ENCODE measurements at regions not wholly inside any gene's neighbourhood (a gene's known extent, or its start where the extent isn't known, plus 50 kb on each side); places are given as distances from the start of the nearest gene placed in this dataset.

DNA sequence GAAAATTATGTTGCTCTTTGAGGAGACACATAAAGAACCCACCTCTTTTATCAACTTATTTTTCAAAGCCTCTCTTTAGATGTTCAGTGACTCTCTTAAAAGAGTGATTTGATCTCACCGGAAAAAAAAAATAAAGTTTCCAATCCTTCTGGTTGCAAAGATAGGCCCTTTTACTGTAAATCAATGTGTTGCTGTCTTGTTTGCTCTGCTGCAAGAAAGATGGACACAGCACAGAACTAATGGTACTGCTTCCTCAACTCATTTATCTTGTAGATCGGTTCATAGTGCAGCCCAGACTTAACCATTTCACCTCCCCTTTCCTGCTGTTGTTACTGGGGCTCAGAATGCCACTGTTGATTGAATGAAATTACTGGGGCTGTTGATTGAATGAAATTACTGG is 388.9 kb upstream of the KLF12 start:
- intact Hi-C loops (cut with DNase I), result no loop called here
- ATAC-seq (no peak), DNase-seq (no peak)

DNA sequence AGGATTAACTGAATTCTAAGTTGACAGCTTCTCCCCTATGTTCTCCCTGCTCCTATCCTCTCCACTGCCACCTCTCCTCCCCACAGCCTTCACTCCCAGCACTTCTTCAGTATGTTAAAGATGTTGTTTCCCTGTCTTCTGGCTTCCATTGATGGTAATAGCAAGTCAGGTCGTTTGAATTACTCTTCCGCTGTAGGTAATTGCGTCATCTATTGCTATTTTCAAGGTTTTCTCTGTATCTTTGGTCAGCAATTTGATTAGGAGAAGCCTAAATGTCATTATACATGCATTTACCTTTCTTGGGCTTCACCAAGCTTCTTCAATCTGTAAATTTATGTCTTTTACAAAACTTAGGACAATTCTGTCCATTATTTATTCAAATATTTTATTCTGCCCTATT is 377.3 kb upstream of the KLF12 start:
- no peak for ATAC-seq
- intact Hi-C loops (cut with DNase I), result no loop called here
- no peak for DNase-seq

DNA sequence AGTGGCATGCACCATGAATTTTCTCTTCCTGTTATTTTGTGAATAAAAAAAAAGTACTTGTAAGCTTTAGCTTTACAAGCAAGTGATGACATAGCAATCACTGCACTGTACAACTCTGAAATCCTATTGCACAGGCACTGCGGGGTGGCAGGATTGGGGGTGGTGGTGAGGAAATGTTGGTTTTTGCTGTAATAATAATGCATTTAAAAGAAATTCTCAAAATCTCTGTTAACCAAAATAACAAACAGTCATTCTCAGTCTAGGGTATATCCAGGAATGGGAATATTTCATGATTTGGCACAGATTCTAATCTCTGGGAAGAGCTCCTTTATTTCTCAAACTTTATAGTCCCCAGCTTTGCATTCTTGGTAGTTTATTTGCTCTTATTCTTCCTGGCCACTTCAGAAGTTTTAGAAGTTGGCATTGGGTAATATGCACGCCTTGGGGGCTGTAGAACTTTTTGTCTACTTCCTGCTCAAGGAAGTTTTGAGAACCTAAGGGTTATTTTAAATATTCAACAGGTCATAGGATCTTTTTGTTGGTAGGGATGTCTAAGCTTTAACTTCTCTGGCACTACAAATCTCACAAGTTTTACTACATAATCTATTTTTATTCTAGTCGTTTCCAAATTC is 353.0 kb upstream of the KLF12 start:
- intact Hi-C loops (cut with DNase I), result no loop called here
- ATAC-seq (no peak), DNase-seq (no peak)

DNA sequence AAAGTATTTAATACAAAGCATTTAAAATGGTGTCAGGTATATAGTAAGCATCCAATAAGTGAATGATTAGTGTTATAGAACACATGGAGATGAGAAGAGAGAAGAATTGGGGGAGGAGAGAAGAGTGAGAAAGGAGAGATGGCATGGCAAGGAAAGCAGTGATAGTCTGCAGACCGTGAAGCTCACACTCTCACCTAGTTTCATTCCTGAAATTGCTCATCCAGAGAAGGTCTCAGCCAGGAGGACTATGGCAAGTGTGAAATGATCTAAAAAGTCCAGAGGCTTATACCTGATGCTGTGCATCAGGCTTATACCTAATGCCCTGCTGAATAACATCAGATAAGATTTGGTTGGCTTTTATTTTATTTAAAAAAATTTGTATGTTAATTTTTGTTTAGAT is 351.6 kb upstream of the KLF12 start:
- ATAC-seq, result no peak
- intact Hi-C loops (cut with DNase I), result no loop called here
- no peak for DNase-seq

DNA sequence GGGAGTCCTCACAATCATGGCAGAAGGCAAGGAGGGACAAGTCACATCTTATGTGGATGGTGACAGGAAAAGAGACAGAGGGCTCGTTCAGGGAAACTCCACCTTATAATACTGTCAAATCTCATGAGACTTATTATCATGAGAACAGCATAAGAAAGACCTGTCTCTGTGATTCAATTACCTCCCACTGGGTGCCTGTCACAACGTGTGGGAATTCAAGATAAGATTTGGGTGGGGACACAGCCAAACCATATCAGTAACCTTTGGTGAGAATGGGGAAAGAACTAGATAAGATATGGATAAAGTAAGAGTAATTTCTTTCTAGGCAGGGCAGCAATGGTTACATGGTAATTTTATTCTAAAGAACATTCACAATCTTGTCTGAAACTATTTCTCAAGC is 344.9 kb upstream of the KLF12 start:
- intact Hi-C loops (cut with DNase I), result no loop called here
- ATAC-seq (no peak), DNase-seq (no peak)

DNA sequence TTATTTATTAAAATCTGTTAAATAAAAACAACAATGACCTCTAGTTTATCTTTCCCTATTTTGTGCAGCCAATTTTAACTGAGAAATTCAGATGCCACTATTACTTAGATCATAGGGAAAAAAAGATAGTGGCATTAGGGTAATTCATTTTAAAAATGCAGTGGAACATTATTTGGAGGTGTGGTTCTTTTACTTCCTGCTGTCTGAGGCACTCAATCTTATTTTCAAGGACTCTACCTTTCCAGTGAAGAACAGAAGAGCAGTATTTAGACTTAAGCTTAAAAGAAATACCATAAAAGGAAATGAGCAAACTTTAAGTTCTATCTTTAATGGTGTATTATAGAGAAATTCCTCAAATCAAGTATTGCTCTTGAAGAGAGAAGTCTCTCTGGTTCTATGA is 342.6 kb upstream of the KLF12 start:
- intact Hi-C loops (cut with DNase I), result no loop called here
- DNase-seq (no peak), ATAC-seq (no peak)

DNA sequence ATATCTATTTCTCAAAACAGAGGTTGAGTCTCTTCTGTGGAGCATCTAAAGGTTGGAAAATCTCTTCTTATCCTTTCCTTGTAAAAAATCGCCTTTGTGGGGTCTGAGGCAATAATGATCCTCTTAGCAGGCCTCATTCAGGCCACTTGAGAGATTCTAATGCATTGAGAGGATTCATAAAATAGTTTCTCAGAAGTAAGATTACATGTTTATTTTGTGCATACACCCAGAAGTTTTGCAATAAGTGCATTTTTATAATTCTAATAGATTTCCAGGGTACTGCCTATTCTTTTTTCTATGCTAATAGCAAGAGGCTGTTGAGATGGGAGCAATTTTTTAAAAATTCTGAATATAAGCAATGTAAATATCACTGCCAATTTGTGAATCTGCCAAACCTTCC is 342.2 kb upstream of the KLF12 start:
- DNase-seq (no peak), ATAC-seq (no peak)
- intact Hi-C loops (cut with DNase I), result no loop called here

DNA sequence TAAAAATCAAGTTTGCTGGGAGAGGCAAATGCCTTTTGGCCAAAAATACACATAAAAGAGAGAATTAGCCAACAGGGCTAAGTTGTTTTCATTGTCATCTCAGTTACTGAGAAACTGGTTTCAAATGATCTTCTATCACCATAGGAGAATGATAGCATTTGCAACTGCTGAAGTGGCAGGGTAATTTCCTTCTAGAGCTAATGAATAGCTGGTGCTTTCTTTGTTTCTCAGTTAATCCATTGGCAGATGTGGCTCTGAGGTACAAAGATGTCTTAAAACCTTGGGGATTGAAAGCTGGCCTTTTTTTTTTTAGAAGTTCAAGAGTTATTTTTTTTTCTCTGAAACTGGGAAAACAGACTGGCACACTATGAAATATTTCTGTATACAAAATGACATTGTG is 332.7 kb upstream of the KLF12 start:
- no peak for ATAC-seq
- DNase-seq, result no peak
- intact Hi-C loops (cut with DNase I), result no loop called here

DNA sequence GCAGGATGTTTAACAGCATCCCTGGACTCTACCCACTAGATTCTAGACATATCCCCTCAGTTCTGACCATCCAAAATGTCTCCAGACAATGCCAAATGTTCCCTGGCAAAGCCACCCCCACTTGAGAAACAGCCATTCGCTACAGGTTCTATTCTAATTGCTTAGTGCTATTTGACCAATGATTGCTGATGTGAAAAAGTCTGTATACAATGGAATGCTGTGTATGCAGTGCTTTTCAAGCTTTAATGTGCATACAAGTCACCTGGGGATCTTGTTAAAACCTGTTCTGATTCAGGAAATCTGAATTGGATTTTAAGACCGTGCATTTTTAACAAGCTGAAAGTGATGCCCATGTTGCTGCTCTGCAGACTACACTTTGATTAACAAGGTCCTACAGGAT is 331.8 kb upstream of the KLF12 start:
- DNase-seq (no peak), ATAC-seq (no peak)
- intact Hi-C loops (cut with DNase I), result no loop called here

DNA sequence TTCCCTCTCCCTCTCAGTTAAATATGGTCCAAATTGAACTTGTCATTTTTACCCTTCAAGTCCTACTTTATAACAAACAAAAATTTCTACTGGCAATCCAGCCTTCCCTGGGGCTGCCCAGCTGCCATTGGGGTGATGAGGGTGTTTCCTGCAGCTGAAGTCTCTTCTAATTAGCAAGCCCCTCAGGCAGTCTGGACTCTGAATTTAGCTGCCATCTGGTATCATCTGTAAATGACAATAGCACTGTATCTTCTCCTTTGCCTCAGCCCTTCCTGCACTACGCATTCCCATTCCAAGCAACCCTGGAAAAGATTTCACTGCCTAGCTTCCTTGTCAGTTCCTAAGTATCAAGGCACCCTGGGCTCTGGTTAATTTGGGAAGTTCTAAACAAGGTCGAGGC is 331.1 kb upstream of the KLF12 start:
- no peak for ATAC-seq
- DNase-seq, result no peak
- intact Hi-C loops (cut with DNase I), result no loop called here

DNA sequence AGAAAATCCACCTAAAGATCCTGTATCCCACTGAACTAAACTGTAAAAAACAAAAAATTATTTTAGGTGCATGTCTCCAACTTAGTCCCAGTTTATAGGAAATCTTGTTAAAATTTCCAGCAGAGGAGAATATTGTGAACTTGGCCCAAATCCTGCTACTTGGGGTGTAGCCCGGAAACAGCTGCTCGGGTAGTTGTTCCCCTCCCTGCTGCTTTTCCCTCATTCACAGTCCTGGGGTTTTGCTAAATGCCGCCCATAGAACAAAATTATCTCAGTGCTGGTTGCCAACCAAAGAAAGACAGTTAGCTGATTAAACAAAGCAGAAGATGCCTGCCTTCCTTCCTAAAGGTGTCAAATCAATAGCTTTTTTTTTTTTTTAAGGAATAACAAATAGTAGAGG is 330.5 kb upstream of the KLF12 start:
- DNase-seq, result no peak
- intact Hi-C loops (cut with DNase I), result no loop called here
- ATAC-seq, result peak in 1 of 2 donors; percentile 56

DNA sequence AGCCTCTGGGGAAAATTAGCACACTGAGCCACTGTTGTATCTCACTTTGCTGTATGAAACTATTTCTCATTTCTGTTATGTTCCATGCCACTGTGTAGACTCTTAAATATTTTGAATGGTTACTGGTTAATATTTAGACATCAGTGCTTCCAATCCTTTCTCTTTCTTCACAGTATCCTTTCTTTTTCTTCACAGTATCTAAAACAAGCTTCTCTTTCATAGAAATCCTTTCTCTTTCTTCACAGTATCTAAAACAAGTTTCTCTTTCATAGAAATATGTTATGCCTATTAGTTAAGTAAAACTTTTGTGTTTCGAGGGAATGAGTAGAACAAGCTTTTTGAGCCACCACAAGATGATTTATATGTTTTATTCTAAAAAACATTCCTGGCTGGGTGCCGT is 326.8 kb upstream of the KLF12 start:
- ATAC-seq, result no peak
- DNase-seq, result no peak
- intact Hi-C loops (cut with DNase I), result no loop called here

DNA sequence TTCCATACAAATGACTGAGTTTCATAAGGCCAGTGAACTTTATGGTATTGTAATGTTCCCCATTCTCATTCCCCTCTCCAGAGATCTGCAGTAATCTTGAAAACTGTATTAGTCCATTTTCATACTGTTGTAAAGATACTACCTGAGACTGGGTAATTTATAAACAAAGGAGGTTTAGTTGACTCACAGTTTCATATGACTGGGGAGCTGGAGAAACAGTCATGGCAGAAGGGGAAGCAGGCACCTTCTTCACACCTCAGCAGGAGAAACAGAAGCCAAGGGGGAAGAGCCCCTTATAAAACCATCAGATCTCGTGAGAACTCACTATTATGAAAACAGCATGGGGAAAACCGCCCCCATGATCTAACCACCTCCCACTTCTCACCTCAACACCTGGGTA is 318.7 kb upstream of the KLF12 start:
- ATAC-seq, result no peak
- intact Hi-C loops (cut with DNase I), result no loop called here
- no peak for DNase-seq

DNA sequence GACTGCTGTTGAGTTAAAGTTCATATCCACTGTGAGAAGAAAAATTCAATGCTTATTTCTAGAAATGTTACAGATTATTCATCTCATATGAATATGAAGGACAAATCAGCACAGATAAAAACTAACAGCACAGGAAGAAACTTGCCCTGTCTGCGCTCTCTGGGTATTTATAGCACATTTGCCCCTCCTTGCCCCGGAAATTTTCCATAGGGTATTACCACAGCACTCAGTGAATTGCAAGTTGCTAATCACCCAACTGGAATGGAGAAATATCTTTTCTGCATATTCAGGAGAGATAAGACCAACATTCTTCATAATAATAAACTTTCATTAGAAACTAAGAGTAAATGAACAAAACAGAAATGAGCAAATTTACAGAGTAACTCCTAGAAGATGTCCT is 318.0 kb upstream of the KLF12 start:
- ATAC-seq, result peak in 1 of 2 donors; percentile 67
- intact Hi-C loops (cut with DNase I), result no loop called here
- no peak for DNase-seq

DNA sequence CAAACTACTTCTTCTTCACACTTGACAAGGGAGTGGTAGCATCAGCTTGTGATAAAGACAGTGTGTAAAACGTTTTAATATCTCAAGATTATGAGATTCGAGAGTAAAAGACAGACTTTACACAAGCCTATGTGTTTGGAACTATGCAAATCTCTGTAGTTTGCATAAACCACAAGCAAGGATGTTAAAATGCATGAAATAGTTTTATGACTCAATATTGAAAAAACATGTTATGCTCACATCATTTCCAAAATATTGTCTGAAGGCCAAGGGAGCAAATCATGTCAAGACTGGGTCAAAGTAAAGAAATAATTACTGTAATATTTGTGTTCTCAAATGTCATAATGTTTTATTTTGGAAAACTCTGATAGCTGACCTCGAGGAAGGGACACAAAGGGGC is 316.8 kb upstream of the KLF12 start:
- intact Hi-C loops (cut with DNase I), result no loop called here
- DNase-seq, result no peak
- ATAC-seq, result no peak

DNA sequence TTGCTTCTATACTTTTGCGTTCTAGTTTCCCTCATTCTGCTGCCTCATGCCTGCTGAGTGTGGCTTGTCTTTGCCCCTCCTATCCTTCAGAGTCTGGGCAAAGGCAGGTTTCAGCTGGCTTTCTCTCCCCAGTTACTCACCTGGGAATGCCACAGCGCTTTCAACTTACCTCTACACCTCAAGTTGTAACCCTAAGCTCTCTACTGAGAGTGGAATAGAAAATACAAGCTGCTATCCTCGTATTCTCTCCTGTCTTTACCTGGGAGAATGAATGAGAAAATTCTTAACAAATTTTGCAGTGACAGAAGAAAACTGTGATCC is 316.3 kb upstream of the KLF12 start:
- ATAC-seq, result no peak
- intact Hi-C loops (cut with DNase I), result no loop called here
- no peak for DNase-seq

DNA sequence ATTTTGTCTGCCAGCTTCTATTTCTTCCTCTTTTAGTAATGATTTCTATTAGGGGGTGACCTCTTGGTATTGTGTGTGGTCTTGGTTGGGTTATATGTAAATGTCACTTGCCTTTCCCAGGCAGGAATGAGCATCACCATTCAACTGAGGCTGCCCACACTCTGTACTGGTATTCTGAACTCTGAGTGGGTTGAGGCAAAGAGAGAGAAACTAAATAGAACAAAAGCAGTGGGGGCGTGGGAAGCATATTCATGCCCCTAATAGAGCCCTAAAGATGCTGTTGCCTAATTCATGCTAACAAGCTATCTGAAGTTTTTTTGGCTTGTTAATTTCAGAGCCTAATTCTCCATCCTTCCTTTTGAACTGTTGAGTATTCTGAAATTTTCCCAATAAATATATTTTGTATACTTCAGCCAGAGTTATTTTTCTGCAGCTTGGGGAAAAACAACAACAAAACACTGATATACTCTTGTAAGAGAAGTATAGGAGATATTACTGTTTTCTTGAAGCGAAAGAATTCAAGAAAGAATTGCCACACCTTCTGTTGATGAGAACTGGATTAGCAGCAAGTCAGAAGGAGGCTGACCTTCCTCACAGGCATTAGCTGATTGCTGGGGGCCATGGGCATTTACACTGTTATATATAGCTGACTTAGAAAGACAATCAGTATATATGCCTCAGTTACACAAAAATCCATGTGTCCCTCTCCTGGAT is 315.8 kb upstream of the KLF12 start:
- intact Hi-C loops (cut with DNase I), result no loop called here
- ATAC-seq, result no peak
- DNase-seq, result no peak

DNA sequence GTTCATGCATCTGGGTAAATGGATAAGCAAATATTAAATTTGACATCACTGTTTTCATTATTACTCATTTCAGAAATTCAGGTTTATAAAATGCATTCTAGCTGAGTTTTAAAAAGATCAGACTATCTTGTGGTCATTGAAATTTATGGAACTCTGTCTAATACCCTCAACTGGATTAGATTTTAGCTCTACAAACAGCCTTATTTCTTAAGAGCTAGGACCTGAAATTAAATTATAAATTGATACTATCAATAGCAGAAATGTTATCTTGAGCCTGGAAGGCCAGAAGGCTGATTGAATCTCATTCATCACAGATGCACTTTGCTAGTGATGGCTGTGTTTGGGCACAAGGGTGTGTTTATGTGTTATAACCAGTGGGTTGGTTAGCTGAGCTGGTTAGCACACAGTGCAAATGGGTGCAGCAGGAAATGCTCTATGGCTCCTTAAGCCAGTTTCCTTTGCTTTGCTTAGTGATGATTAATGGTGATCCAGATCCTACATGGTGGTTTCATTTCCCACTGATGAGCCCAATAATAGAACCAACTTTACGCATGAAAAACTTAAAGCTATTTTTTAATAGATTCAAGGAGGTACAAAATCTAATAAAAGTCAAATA is 310.8 kb upstream of the KLF12 start:
- no peak for ATAC-seq

DNA sequence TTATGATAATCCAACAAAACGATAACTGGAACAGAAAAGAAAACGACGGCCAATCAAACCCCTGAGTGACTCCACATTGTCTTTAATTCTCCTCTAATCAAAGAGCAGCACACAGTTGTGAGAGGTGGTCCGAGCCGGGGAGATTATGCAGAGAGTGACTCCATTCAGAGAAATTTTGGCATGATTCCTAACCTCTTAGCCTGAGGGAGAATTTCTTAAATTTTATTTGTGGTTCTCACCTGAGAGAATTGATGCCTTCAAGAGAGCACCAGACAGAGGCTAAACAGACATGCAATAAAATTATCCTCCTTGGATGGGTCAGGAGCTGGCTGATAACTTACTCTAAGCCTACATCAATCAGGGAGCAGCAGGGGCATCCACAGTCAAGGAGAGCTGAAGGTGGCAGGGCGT is 310.0 kb upstream of the KLF12 start:
- ATAC-seq (peak in 1 of 2 donors; percentile 14), DNase-seq (no peak)
- intact Hi-C loops (cut with DNase I), result no loop called here

More for the DNA sequence above, 310.8 kb upstream of the KLF12 start:
- intact Hi-C loops (cut with DNase I), result no loop called here
- DNase-seq, result no peak

DNA sequence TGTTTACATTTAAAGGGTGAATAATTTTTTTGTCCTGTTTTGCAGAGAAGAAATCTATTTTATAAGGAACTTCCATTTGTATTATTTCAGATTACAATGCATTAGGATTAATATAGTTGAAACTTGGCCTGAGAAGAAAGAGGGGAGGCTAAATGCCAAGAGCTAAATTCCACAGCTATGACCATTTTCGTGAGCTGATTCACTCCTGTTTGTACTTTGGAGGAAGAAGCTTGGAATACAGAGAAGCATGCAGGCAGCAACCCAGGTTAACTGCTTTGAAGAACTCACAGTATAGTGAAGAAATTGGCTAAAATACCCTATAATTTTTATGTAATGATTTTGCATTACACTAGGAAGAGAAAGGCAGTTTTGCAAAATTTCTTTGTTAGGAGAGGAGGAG is 309.4 kb upstream of the KLF12 start:
- ATAC-seq (peak in 1 of 2 donors; percentile 88), DNase-seq (no peak)
- intact Hi-C loops (cut with DNase I), result no loop called here

DNA sequence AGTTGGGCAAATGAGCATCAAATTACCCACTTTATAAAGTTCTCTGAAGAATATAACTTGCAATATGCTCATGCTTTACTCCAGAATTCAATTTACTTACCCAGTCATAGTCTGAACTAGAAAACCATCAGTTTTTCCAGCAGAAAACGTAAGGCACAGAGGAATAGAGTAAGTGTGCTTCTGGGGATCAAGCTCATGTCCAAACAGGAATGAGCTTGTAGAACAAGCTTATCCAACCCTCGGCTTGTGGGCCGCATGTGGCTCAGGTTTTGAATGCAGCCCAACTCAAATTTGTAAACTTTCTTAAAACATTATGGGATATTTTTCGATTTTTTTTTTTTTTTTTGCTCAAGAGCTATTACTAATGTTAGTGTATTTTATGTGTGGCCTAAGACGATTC is 308.5 kb upstream of the KLF12 start:
- intact Hi-C loops (cut with DNase I), result no loop called here
- ATAC-seq (no peak), DNase-seq (no peak)
